H1 (cell line): ENCODE measurements at regions not wholly inside any gene's neighbourhood (a gene's known extent, or its start where the extent isn't known, plus 50 kb on each side); places are given as distances from the start of the nearest gene placed in this dataset.

Experiments used
- CTCF ChIA-PET: fragments of 300-600 bp; sonication (Branson Sonifier 250); formaldehyde crosslinking; loops from one replicate; lab custom pipeline; 2021; ENCODE audit not compliant: partially characterized antibody; lab: Charles Lee
- POLR2A ChIA-PET: fragments of 300-600 bp; sonication (Branson Sonifier 250); formaldehyde crosslinking; loops from one replicate; lab custom pipeline; 2021; ENCODE audit warnings: inconsistent platforms; ENCODE audit not compliant: partially characterized antibody; lab: Charles Lee
- DNase-seq, 2 experiments: peaks; one replicate each; pipeline versions ENCODE4 v3.0.0 to v3.0.0-alpha.2; 2010 to 2022; ENCODE audit warnings: low spot score in 2 of 2, low read depth in 1 of 2, mixed read lengths in 1 of 2
- FAIRE-seq: peaks from 2 replicates; lab custom pipeline; 2011; peaks lifted over from hg19 to GRCh38; lab: Jason Lieb, UNC
- H2AFZ ChIP-seq: 2 replicates; pipeline ENCODE4 v1.8.1; 2012; ENCODE audit warnings: low read length, inconsistent platforms
- H2AK5ac ChIP-seq: 2 replicates; pipeline ENCODE4 v1.6.1; 2013; ENCODE audit warnings: low read depth, low read length
- H2BK120ac ChIP-seq: replicated peaks from 2 replicates; pipeline ENCODE3; 2013; ENCODE audit warnings: low read depth, low read length, inconsistent platforms
- H2BK12ac ChIP-seq: 2 replicates; pipeline ENCODE4 v1.6.1; 2013; ENCODE audit warnings: low read depth, low read length
- H2BK15ac ChIP-seq: 2 replicates; pipeline ENCODE4 v1.6.1; 2013; ENCODE audit warnings: low read length
- H2BK20ac ChIP-seq: 2 replicates; pipeline ENCODE4 v1.6.1; 2013; ENCODE audit warnings: low read length
- H2BK5ac ChIP-seq: 2 replicates; pipeline ENCODE4 v1.6.1; 2013; ENCODE audit warnings: low read depth, low read length
- H3K14ac ChIP-seq: 2 replicates; pipeline ENCODE4 v1.6.1; 2013; ENCODE audit warnings: inconsistent platforms; ENCODE audit not compliant: insufficient read length
- H3K18ac ChIP-seq: 2 replicates; pipeline ENCODE4 v1.6.1; 2013; ENCODE audit warnings: low read length; ENCODE audit errors: extremely low read depth
- H3K23ac ChIP-seq: 2 replicates; pipeline ENCODE4 v1.6.1; 2013; ENCODE audit warnings: inconsistent platforms; ENCODE audit not compliant: insufficient read length
- H3K23me2 ChIP-seq: 2 replicates; pipeline ENCODE4 v1.6.1; 2013; ENCODE audit warnings: low read depth, low read length
- H3K27ac ChIP-seq: 2 replicates; pipeline ENCODE4 v1.6.1; 2011; ENCODE audit warnings: low read depth, low read length, inconsistent platforms
- H3K27me3 ChIP-seq, 4 experiments: replicated peaks in 1 of 4; 1 replicate in 1 of 4; 2 replicates in 3 of 4; pipeline versions ENCODE4 v1.6.1 to v1.8.1; 2011 to 2013; ENCODE audit warnings: low read length in 3 of 4, mild to moderate bottlenecking in 3 of 4, inconsistent platforms in 2 of 4, mixed read lengths in 2 of 4, moderate library complexity in 1 of 4; ENCODE audit not compliant: control insufficient read depth in 3 of 4, insufficient read depth in 3 of 4; ENCODE audit errors: extremely low read depth in 1 of 4
- H3K36me3 ChIP-seq, 4 experiments: 2 replicates each; pipeline versions ENCODE4 v1.6.1 to v1.8.1; 2011 to 2013; ENCODE audit warnings: mild to moderate bottlenecking in 4 of 4, low read length in 3 of 4, moderate library complexity in 2 of 4, control low read depth in 1 of 4, inconsistent platforms in 1 of 4; ENCODE audit not compliant: insufficient read depth in 4 of 4, control insufficient read depth in 2 of 4
- H3K4ac ChIP-seq: replicated peaks from 2 replicates; pipeline ENCODE3; 2013; ENCODE audit warnings: low read length, low read depth, mixed read lengths, inconsistent platforms; ENCODE audit not compliant: insufficient read length
- H3K4me1 ChIP-seq, 4 experiments: replicated peaks in 1 of 4; 1 replicate in 1 of 4; 2 replicates in 3 of 4; pipeline versions ENCODE4 v1.6.1 to v1.8.1; 2011 to 2013; ENCODE audit warnings: low read length in 3 of 4, inconsistent platforms in 2 of 4, mixed read lengths in 1 of 4; ENCODE audit not compliant: insufficient read depth in 4 of 4, control insufficient read depth in 3 of 4
- H3K4me2 ChIP-seq, 2 experiments: 2 replicates each; pipeline versions ENCODE4 v1.6.1 to v1.8.1; 2011 to 2013; ENCODE audit warnings: low read depth in 2 of 2, low read length in 2 of 2, control low read depth in 1 of 2, inconsistent platforms in 1 of 2, mild to moderate bottlenecking in 1 of 2; ENCODE audit not compliant: insufficient read depth in 1 of 2
- H3K4me3 ChIP-seq, 4 experiments: fragments of 200-600, 300-600 bp in 1 of 4; sonication (generic), shearing (Covaris generic), sonication (Bioruptor Twin) in 1 of 4; 2 replicates each; pipeline versions ENCODE4 v1.5.1 to v1.8.1; 2011 to 2016; ENCODE audit warnings: low read length in 4 of 4, low read depth in 3 of 4, control low read depth in 2 of 4, inconsistent platforms in 2 of 4, mild to moderate bottlenecking in 2 of 4, mixed read lengths in 1 of 4, moderate library complexity in 1 of 4; ENCODE audit not compliant: insufficient read depth in 2 of 4; ENCODE audit errors: extremely low read depth in 1 of 4
- H3K56ac ChIP-seq: replicated peaks from 2 replicates; pipeline ENCODE3; 2013; ENCODE audit warnings: low read depth, mild to moderate bottlenecking, mixed read lengths, low read length, inconsistent platforms; ENCODE audit not compliant: insufficient read length
- H3K79me1 ChIP-seq: 2 replicates; pipeline ENCODE4 v1.6.1; 2013; ENCODE audit warnings: low read depth, low read length, control low read depth
- H3K79me2 ChIP-seq, 2 experiments: 2 replicates each; pipeline versions ENCODE4 v1.6.1 to v1.8.1; 2012 to 2013; ENCODE audit warnings: low read length in 2 of 2, mild to moderate bottlenecking in 2 of 2, inconsistent platforms in 1 of 2; ENCODE audit not compliant: insufficient read depth in 2 of 2, control insufficient read depth in 1 of 2
- H3K9ac ChIP-seq, 4 experiments: replicated peaks in 1 of 4; 1 replicate in 1 of 4; 2 replicates in 3 of 4; pipeline versions ENCODE4 v1.6.1 to v1.8.1; 2011 to 2013; ENCODE audit warnings: low read depth in 3 of 4, low read length in 3 of 4, control low read depth in 2 of 4, mild to moderate bottlenecking in 2 of 4, moderate library complexity in 2 of 4, inconsistent platforms in 1 of 4; ENCODE audit errors: extremely low read depth in 1 of 4
- H3K9me3 ChIP-seq, 2 experiments: 2 replicates each; pipeline versions ENCODE4 v1.6.1 to v1.8.1; 2012 to 2013; ENCODE audit warnings: mild to moderate bottlenecking in 2 of 2, moderate library complexity in 2 of 2, control low read depth in 1 of 2, inconsistent platforms in 1 of 2, low read depth in 1 of 2, low read length in 1 of 2, mixed read lengths in 1 of 2; ENCODE audit not compliant: insufficient read depth in 2 of 2
- H4K20me1 ChIP-seq, 2 experiments: replicated peaks in 1 of 2; 2 replicates each; pipeline versions ENCODE3 to v1.8.1; 2011 to 2013; ENCODE audit warnings: inconsistent platforms in 2 of 2, low read length in 2 of 2, mild to moderate bottlenecking in 1 of 2; ENCODE audit not compliant: insufficient read depth in 2 of 2, control insufficient read depth in 1 of 2
- H4K5ac ChIP-seq: 2 replicates; pipeline ENCODE4 v1.6.1; 2013; ENCODE audit warnings: low read length, low read depth, mixed read lengths, inconsistent platforms; ENCODE audit not compliant: insufficient read length
- H4K8ac ChIP-seq: 2 replicates; pipeline ENCODE4 v1.8.0; 2013; ENCODE audit warnings: mild to moderate bottlenecking, moderate library complexity, low read length, inconsistent platforms; ENCODE audit not compliant: insufficient read depth; ENCODE audit errors: extremely low read depth
- H4K91ac ChIP-seq: replicated peaks from 2 replicates; pipeline ENCODE3; 2013; ENCODE audit warnings: low read length, mixed read lengths, inconsistent platforms; ENCODE audit not compliant: insufficient read length
- BCL11A ChIP-seq, 2 experiments: IDR thresholded peaks; one replicate each; pipeline ENCODE4 v1.6.1; 2011; ENCODE audit warnings: low read depth in 2 of 2, low read length in 2 of 2, mild to moderate bottlenecking in 2 of 2
- CEBPB ChIP-seq: IDR thresholded peaks from 2 replicates; pipeline ENCODE4 v1.6.1; 2012; ENCODE audit warnings: low read depth, low read length
- WGBS, 2 experiments: shearing (Covaris generic) in 1 of 2; methylation state at CpG; one replicate each; pipeline versions ENCODE4 v1.1.6 to v1.1.7; 2013 to 2015; ENCODE audit warnings: low lambda C conversion rate in 2 of 2, mixed read lengths in 2 of 2, inconsistent platforms in 1 of 2, low coverage in 1 of 2, missing lambda C conversion rate in 1 of 2; ENCODE audit not compliant: insufficient replicate concordance in 2 of 2, insufficient coverage in 1 of 2, insufficient read length in 1 of 2; ENCODE audit errors: extremely low coverage in 1 of 2, missing lambda C conversion rate in 1 of 2; 5-methylcytosine and 5-hydroxymethylcytosine counted together
- TF ChIP-seq, protein P1 (sequence below): IDR thresholded peaks from 2 replicates; pipeline ENCODE4 v1.6.1; 2012; ENCODE audit warnings: low read length, inconsistent platforms

DNA sequence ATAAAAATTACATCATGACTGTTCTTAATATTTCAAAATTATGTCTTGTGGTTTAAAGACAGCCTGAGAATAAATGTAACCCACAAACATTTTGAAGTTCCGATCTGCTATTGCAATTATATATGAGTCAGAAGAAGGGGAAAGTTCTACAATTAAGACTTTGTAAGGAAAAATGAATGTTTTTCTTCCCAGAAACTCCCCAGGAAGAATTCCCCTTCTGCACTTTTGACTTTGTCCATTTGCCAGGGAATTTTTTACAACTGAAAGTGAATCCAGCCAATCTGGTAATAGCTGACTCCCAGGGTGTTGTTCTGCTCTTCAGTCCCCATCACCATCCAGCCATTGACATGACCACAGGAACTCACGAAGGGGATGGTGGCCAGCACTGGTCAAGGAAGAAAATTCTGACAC lies 61.6 kb upstream of the NOCT start:
- Histone ChIP-seq H4K91ac (no peak overlapping the region), H2AK5ac (no peak overlapping the region), H3K56ac (no peak overlapping the region), H3K9ac (no peak overlapping the region), H3K27ac (no peak overlapping the region), H2AFZ (no peak overlapping the region), H2BK5ac (no peak overlapping the region), H3K4me2 (no peak overlapping the region), H3K23me2 (no peaks in the 10 kb centered on the region; the same call in 1 of the 2 replicates), H4K5ac (no peak overlapping the region), H3K14ac (no peak overlapping the region), H4K20me1 (no peaks in the 10 kb centered on the region), H2BK12ac (no peak overlapping the region), H2BK15ac (no peak overlapping the region), H4K8ac (no peak overlapping the region), H3K79me2 (no peaks in the 10 kb centered on the region), H3K4ac (no peak overlapping the region), H3K4me3 (no peak overlapping the region), H3K9me3 (no peaks in the 10 kb centered on the region), H3K27me3 (no peaks in the 10 kb centered on the region), H3K18ac (no peak overlapping the region), H3K23ac (no peak overlapping the region), H2BK20ac (no peak overlapping the region), H3K79me1 (no peaks in the 10 kb centered on the region), H3K36me3 (no peaks in the 10 kb centered on the region), H3K4me1 (no peaks in the 10 kb centered on the region), H2BK120ac (no peak overlapping the region)
- no peak for FAIRE-seq
- WGBS, 2 experiments: 81% methylated on average over 2 of the region's 2 CpGs; no CpG with 5 or more reads in 1 of the 2 experiments
- POLR2A ChIA-PET: interaction anchor here (1.8 kb wide), 1 partner anchor 19 kb away, joined by 5 read pairs; no protein-coding TSS in a partner anchor
- CTCF ChIA-PET: interaction anchor here (1.0 to 2.2 kb wide), 4 partner anchors 15 to 83 kb away, joined by 3 to 5 read pairs (median 4); no protein-coding TSS in a partner anchor
- TF ChIP-seq BCL11A (IDR thresholded peaks at IDR 0.05; ENCODE audit: low read depth in 2 of 2, low read length in 2 of 2) (no peak), CEBPB (no peak)
- TF ChIP-seq, protein P1, sequence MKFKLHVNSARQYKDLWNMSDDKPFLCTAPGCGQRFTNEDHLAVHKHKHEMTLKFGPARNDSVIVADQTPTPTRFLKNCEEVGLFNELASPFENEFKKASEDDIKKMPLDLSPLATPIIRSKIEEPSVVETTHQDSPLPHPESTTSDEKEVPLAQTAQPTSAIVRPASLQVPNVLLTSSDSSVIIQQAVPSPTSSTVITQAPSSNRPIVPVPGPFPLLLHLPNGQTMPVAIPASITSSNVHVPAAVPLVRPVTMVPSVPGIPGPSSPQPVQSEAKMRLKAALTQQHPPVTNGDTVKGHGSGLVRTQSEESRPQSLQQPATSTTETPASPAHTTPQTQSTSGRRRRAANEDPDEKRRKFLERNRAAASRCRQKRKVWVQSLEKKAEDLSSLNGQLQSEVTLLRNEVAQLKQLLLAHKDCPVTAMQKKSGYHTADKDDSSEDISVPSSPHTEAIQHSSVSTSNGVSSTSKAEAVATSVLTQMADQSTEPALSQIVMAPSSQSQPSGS: no peak
- peak in 1 of 2 experiments; percentile 26 for DNase-seq
